ENCODE measurements at regions not wholly inside any gene's neighbourhood (a gene's known extent, or its start where the extent isn't known, plus 50 kb on each side); places are given as distances from the start of the nearest gene placed in this dataset.

DNA sequence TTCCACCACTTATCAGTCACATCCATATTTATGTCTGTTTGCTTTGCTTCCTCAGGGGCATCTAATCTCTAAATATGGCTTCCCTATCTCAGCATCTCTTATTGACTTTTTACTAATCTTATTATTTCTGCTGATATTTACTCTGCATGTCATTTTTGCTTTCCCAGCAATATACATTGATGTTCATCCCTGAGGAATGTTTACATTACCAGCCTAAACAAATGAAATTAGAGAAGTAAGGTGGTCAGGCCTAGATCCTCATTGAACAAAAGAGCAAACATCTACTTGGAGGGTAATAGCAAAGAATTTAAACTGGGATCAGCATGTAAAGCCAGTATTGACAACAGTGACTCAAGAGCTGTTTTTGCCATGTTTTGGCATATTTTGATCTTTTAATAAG, 546.4 kb downstream of the MMUT start:
- DNase-seq (ENCODE audit: low read depth in 2 of 2): peak in 1 of 2 donors; percentile 1

DNA sequence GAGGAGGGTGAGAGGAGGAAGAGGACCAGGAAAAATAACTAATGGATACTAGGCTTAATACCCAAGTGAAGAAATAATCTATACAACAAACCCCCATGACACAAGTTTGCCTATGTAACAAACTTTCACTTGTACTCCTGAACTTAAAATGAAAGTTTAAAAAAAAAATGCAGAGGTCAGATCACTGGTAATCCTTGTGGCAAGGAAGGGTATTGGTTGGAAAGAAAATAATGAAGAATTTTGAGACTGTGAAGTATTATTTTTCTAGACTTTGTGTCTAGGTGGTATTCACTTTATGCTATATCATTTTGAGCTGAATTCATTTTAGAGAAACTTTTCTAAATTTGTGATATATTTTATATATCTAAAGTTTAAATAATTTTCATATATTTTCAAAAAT, 547.5 kb downstream of the MMUT start:
- DNase-seq (ENCODE audit: low read depth in 2 of 2): no peak

DNA sequence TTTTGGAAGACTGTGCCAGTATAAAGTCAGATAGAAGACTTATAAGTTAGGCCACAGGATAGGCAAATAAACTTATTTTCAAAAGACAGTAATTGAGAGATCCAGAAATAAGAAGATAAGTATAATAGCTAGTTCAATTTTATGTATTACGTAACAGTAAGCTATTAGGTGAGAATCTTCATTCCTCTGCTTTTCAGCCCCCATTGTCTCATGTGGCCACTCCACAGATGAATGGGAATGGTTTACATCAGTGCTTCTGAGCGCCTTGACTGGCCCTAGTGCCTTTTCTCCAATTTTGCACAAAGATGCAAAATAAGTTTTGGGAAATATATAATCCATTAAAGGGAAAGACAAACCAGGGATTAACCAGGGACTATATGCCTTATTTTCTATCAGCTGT, 550.5 kb downstream of the MMUT start:
- no peak for DNase-seq (ENCODE audit: low read depth in 2 of 2)

DNA sequence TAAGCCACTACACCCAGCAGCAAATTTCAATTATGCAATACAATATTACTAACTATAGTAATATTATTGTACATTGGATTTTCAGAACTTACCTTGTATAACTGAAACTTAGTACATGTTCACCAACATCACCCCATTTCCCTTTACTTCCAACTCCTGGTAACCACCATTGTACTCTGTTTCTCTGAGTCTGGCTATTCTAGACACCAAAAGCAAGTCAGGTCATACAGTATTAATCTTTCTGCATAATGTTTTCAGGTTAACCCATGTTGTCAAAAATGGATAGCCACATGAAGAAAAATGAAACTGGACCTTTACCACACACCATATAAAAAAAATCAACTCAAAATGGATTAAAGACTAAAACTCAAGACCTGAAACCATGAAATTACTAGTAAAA, 558.2 kb downstream of the MMUT start:
- DNase-seq (ENCODE audit: low read depth in 2 of 2): no peak

DNA sequence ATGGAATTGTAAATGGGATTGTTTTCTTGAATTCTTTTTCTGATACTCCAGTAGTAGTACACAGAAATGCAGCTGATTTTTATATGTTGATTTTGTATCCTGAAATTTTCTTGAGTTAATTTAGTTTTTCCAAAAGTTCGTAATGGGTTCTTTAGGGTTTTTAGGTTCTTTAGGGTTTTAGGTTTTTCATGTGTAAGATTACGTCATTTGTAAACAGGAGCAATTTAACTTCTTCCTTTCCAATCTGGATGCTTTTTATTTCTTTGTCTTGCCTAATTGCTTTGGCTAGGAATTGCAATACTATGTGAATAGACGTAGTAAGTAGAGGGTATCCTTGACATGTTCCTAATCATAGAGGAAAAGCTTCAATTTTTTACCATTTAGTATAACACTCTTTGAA, 568.6 kb downstream of the MMUT start:
- no peak for DNase-seq (ENCODE audit: low read depth in 2 of 2)

DNA sequence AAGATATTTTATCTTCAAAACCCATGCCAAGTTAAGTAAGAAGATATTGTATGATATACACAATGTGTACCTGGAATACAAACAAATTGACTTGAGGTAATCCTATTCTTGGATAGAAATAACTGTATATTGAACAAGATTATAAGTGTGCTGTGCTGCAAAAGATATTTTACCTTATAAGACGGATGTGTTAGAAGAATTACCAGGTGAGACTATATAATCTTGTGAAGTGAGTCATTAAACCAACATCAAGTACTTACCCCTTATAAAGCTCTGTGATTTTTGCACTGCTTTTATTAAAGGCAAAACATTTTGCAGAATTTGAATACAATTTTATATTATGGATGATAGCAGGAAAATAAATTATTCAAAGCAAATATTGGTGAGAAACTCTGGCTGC, 570.0 kb downstream of the MMUT start:
- no peak for DNase-seq (ENCODE audit: low read depth in 2 of 2)

DNA sequence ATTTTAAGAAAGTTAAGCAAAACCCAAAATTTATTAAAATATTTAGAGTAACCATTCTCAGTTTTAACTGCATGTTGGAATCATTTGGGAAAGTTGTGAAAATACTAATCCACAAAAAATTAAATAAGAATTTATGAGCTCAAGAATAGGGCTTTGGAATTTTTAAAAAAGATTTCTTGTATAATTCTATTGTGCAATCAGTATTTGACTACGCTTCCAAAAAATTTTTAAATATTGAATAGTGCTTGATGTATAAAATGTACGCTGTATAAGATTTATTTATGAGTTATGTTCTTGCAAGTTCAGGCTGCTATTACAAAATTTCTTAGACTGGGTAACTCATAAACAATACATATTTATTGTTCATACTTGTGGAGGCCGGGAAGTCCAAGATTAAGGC, 571.7 kb downstream of the MMUT start:
- no peak for DNase-seq (ENCODE audit: low read depth in 2 of 2)

DNA sequence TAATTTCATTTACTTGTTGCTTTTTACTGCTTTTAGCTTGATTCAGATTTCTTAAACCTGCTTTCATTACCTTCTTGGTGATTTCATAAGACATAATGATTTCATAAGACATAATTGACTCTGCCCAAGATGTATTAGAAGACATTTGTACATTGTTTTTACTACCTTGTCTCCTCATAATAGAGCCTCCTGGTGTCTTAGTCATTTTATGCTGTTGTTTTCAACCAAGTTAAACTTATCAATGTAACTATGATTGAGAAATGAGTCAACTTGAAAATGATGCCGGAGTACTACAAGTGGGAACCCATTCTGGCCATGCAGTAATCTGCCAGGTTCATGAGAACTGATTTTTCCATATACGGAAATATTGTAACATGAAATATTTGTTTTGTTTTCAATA, 573.6 kb downstream of the MMUT start:
- DNase-seq (ENCODE audit: low read depth in 2 of 2): no peak

DNA sequence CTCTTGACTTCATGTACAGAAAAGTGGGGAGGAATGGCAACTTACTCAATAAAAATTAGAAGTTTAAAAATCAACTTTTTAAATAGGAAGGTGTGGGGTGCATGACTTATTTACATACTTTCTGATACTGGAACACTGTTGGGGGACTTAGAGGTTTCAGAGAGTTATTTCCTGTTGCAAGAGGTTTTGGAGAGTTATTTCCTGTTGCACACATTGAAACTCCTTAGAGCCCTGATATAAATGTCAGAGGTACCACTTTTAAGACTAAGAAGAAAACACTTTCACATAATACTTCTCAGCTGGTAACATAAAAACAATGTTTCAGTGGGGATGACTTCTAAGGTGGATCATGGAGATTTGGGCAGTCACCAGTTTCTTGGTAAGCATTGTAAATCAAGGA, 579.9 kb downstream of the MMUT start:
- DNase-seq (ENCODE audit: low read depth in 2 of 2): peak in 1 of 2 donors; percentile 23

DNA sequence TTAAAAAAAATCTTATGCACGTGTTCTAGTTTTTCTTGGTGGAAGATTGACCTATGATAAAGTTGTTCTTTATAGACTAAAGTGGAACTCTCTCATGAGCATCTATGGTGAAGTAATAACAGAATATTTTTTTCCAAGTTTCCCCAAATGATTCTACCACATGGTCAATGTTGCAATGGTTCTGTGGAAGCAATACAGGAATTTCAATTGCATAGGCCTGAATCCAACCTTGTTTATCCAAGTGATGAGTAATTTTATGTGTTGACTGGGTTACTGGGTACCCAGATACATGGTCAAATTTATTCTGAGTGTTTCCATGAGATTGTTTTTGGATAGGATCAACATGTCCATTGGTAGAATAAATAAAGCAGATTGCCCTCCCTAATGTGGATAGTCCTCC, 581.5 kb downstream of the MMUT start:
- no peak for DNase-seq (ENCODE audit: low read depth in 2 of 2)

DNA sequence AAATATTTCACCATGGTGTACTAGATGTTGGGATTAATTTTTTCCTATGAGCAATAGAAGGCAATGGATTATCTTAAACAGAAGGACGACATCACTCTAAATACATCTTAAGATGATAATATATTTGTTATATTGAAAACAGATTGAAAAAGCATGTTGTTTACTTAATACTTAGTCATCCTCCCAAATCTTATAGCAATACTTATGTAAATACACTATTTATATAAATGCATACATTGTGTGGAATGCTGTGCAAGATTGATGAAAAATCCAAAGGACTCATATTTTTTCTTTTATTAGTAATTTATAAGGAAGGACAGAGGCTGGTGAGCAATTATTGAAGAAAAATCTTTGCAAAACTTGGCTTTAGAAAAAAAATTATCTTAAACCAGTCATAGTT, 593.5 kb downstream of the MMUT start:
- no peak for DNase-seq (ENCODE audit: low read depth in 2 of 2)

DNA sequence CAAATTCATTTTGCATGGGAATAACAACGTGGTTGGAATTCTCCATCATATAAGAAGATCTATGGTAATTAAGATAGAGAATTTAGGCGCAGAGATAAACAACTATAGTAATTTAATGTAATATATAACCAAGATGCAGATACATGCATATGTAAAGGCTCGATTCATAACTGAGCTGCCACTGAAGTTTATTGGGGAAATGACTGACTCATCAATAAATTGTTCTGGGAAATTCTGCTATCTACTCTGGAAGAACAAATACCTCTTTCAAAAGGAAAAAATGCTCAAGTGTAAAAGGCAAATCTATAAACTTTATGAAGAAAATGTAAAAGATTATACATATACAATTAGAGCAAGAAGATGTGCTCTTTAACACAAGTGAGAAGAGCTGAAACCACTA, 596.4 kb downstream of the MMUT start:
- no peak for DNase-seq (ENCODE audit: low read depth in 2 of 2)

DNA sequence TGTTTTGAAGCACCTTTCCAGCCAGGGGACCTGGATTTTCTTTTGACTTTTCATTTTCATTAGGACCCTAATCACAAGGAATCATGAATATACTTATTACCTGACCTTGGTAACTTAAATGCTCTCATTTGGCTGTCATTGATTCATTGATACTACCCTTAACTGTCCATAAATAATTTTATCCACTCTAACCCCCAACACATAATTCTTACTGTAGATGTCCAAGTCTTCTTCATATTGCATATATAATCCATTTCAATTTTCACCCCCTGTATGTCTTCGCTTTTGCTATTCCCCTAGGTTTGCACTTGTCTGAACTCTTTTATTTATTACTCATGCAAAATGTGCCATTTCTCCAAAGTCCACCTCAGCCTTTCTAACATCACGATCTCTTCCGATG, 602.9 kb downstream of the MMUT start:
- no peak for DNase-seq (ENCODE audit: low read depth in 2 of 2)

DNA sequence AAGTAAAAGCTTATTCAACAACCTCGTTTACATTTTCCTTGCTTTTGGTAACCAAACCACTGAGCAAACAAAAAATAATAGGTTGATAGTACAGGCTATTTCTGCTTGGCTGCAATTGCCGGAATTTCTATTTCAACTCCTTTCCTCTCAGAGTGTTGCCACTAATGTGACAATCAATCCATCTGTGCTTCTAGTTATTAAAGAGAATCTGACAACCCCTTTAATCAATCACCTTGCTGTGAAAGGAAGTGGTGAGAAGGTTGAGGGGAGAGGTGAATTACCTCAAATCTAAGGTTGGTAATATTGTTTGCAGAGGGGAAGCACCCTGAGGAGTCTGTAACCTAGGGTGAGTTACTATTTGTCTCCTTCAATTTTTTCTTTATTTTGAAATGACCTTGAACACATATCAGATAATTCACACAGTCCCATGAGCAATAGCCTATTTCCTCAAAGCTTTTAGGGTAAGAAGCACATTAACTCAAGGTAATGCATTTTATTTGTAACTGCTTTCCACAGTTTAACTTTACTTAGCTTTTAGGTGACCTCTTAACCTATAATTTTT, 603.4 kb downstream of the MMUT start:
- no peak for DNase-seq (ENCODE audit: low read depth in 2 of 2)

DNA sequence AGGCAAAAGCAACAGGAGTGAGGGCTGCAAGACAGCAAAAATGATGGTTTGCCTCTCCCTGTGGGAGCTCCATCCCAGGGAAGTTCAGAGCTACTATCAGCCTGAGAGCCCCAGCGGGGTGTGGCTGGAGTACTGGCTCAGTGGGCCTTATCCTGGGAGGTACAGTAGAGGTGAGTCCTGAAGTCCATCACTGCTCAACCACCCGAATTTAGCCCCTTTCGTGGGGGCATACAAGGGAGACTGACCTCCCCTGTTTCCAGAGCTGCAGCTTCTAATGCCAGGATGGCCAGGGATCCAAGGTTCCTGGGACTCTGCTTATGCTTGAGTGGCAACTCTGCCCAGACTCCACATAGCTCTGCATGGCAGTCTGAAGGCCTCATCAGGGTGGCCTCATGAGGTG, 617.8 kb downstream of the MMUT start:
- no peak for DNase-seq (ENCODE audit: low read depth in 2 of 2)

DNA sequence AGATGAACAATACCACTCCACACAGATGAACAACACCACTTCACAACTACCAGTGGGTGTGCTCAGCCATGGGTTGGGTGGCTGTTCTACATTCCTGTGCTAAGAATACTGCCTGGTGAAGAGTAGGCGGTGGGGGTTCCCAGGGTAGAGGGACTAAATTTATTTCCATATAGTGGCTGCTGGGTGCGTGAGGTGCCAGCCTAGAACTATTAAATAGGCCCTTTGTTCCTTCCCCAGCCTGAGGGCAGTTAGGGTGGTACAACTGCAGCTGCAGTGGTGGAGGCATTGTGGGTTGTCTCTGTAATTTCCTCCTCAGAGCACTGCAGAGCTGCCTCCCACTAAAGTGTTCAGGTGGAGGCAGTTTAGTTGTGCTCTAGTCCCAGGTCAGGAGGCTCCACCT, 618.4 kb downstream of the MMUT start:
- no peak for DNase-seq (ENCODE audit: low read depth in 2 of 2)

DNA sequence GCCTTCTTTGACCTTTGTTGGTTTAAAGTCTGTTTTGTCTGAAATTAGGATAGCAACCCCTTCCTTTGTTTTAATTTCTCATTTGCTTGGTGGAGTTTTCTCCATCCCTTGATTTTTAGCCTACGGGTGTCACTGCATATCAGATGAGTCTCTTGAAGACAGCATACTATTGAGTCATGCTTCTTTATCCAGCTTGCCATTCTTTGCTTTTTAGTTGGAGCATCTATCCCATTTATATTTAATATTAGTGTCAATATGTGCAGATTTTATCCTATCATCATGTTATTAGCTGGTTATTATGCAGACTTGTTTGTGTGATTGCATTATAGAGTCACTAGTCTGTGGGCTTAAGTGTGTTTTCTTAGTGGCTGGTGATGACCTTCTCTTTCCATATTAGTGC, 622.2 kb downstream of the MMUT start:
- no peak for DNase-seq (ENCODE audit: low read depth in 2 of 2)

DNA sequence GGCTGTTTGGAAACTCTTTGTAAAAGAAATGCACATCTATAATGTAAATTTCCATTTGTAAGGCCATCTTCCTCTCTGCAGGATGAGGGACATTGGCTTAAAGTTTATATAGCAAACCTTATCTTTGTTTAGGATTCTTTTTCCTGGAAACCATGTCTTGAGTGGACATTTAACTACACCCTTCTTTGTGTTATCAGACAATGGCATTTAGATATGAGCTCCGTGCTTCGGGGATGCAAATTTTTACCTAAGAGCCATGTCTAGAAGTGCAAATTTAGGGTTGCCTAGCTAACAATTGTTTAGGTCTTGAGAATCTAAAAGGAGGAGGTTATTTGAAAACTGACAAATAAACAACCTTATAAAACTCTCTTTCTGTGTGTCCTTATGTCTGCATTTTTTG, 623.8 kb downstream of the MMUT start:
- DNase-seq (ENCODE audit: low read depth in 2 of 2): no peak

DNA sequence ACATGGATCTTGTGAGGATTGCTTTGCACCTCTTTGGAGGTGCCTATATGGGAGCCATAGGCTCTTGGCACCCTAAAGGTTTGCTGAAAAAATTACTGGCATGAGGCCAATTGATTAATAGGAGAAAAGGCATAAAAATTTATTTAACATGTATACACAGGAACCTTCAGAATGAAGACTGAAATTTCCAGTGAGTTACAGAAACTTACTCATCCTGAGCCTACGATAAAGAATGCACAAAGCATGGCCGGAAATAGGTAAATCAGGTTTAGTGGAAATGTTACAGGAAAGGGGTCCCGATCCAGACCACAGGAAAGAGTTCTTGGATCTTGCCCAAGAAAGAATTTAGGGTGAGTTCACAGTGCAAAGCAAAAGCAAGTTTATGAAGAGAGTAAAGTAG, 625.3 kb downstream of the MMUT start:
- no peak for DNase-seq (ENCODE audit: low read depth in 2 of 2)

DNA sequence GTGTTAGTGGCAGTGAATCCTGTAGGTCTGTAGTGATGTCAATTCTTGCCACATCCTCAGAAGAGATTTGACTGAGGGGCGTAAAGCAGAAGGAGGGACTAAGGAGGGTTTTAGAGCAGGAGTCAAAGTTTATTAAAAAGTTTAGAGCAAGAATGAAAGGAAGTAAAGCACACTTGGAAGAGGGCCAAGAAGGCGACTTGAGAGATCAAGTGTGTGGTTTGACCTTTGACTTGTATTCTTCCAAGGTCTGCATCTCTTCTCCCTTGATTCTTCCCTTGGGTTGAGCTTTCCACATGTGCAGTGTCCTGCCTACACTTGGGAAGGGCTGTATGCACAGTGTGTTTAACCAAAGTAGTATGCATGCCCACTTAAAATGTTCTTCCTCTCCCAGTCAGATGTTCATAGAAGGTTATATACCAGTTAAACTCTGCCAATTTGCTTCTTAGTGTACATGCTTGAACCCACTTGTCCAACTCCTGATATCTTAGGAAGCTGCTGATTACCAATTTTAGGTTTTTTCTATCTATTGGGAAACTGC, 627.6 kb downstream of the MMUT start:
- DNase-seq (ENCODE audit: low read depth in 2 of 2): peak in 1 of 2 donors; percentile 73

DNA sequence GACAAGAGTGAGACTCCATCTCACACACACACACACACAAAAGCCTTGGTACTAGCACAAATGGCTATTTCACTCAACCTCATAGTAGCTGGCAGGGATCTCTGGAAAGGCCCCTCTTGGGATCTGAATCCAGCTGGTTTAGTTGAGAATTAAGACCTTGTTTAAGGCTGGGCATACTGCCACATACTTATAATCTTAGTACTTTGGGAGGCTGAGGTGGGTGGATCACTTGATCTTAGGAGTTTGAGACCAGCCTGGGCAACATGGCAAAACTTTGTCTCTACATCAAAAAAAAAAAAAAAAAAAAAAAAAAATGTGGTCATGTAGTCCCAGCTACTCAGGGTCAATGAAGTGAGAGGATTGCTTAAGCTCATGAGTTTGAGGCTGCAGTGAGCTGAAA, 628.3 kb downstream of the MMUT start:
- DNase-seq (ENCODE audit: low read depth in 2 of 2): no peak

DNA sequence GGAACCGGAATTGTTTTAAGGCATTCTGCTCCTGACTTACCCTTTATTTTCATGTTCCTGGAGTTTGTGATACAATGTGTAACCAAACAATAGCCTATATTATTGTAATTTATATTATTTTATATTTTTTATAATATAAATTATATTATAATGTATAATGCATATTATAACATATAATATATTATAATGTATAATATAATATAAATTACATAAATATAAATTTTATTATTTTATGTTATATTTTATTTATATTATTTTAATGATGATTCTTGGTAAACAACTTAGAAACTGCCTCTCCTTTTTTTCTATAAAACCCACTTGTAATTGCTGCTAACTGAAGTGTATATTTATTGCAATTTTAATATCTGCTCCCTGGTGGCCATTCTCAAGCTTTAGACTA, 629.1 kb downstream of the MMUT start:
- no peak for DNase-seq (ENCODE audit: low read depth in 2 of 2)

DNA sequence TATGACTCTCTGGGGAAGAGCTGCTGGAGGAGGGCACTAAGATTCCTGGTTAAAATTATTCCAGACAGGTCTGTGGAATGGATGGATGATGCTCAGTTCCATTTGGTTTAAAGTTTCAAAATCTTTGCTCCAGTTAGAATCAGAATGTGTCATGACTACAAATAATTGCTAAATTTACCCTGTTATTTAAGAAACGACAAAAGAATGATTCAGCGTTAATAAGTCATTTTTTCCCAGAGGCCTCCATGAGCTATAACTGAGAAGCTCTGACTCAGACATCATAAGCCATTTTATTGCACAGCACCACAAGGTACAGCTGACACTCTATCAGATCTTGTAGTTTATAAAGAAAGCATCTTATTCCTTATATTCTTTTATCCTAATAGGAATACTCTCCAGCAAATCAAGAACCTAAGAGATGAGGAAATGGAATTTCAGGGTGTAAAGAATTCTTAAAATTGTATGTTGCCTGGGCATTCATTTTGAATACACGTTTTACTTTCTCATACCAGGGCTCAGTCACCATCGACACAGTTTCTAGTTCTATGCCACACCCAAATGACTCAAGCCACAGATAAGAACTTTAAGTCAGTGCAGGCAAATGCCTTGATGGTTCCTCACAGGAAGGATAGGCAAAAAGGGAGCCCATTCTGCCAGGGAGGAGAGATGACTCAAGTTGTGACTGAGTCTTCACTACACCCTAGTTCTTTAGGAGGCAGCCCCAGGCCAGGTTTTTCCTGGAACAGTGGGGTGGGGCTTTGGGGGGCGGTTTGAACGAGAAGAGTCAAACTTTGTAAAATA, 636.0 kb downstream of the MMUT start:
- DNase-seq (ENCODE audit: low read depth in 2 of 2): peak; percentile 13 to 88
